Right lobe of liver (tissue), 4 donors: ENCODE measurements at regions not wholly inside any gene's neighbourhood (a gene's known extent, or its start where the extent isn't known, plus 50 kb on each side); places are given as distances from the start of the nearest gene placed in this dataset.

Experiments
- POLR2A ChIP-seq: fragments of 450-650 bp; IDR thresholded peaks from one replicate; pipeline ENCODE4 v1.6.1; 2017; ENCODE audit warnings: antibody characterized with exemption, mild to moderate bottlenecking
- TF ChIP-seq, protein P1 (sequence below), 4 donors: fragments of 200-600 bp in 3 of 4; fragments of 450-650 bp in 1 of 4; IDR thresholded peaks; one replicate each; pipeline versions ENCODE4 v1.5.1 to v1.8.0; 2016 to 2022; ENCODE audit warnings: antibody characterized with exemption in 4 of 4, mild to moderate bottlenecking in 2 of 4
- donor health status: DM: no; HTN: no; CAD: no.
- donor health status: DM: no; HTN: no; CAD: no.
- donor health status: DM: no; HTN: yes; CAD: no.

DNA sequence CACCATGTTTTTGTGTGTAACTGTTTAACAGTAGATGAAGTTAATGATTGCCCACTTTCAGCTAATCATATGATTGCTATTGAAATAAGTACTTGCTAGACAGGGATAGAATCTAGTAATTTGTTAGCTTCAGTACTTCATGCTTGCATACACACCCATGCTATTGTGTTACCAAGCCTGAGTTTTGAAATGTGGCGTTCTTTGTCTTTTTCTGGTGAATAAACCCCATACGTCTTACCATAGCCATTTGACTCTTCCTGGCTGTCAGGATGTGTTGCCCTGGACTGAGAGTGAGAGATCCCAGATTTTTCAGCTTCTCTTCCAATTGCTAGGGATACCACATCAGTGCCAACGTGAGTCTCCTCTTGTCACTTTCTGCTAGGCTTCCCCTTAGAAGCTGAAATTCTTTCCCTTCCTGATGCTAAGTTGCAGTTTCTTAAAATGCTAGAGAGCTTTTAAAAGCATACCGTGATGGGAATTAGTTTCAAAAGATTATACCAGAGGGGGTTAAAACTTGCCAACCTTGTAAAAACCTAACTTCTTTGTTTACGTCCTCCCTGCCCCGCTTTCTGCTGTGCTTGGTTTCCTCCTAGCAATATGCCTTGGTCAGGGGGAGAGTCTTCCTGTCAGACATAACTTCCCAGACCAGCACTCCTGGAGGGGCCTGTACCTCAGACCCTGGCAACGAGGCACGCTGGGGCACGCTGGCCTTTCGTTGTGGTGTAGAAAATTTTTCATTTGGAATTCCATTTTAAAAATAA is 62.9 kb upstream of the ULK4 start:
- no peak for TF ChIP-seq POLR2A
- TF ChIP-seq, protein P1, sequence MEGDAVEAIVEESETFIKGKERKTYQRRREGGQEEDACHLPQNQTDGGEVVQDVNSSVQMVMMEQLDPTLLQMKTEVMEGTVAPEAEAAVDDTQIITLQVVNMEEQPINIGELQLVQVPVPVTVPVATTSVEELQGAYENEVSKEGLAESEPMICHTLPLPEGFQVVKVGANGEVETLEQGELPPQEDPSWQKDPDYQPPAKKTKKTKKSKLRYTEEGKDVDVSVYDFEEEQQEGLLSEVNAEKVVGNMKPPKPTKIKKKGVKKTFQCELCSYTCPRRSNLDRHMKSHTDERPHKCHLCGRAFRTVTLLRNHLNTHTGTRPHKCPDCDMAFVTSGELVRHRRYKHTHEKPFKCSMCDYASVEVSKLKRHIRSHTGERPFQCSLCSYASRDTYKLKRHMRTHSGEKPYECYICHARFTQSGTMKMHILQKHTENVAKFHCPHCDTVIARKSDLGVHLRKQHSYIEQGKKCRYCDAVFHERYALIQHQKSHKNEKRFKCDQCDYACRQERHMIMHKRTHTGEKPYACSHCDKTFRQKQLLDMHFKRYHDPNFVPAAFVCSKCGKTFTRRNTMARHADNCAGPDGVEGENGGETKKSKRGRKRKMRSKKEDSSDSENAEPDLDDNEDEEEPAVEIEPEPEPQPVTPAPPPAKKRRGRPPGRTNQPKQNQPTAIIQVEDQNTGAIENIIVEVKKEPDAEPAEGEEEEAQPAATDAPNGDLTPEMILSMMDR (IDR thresholded peaks at IDR 0.05), result no peak
